SK-N-SH (cell line): ENCODE measurements at regions not wholly inside any gene's neighbourhood (a gene's known extent, or its start where the extent isn't known, plus 50 kb on each side); places are given as distances from the start of the nearest gene placed in this dataset.

Source experiments
- CTCF ChIA-PET: fragments of 300-600, 350-600 bp; formaldehyde crosslinking; extraction: SDS; loops from one replicate; lab custom pipeline; 2021; lab: Yijun Ruan, JAX
- POLR2A ChIA-PET: fragments of 350-600 bp; sonication (Branson Sonifier 250); formaldehyde crosslinking; extraction: SDS; loops from one replicate; lab custom pipeline; 2020; ENCODE audit warnings: antibody characterized with exemption, inconsistent platforms; lab: Yijun Ruan, JAX
- DNase-seq: peaks from one replicate; pipeline ENCODE4 v3.0.0; 2012
- H2AFZ ChIP-seq: fragments of 200-600 bp; sonication (generic); 2 replicates; pipeline ENCODE4 v1.8.1; 2016; ENCODE audit warnings: antibody characterized with exemption, mild to moderate bottlenecking, low read depth
- H3F3A ChIP-seq: fragments of 200-600 bp; sonication (generic); replicated peaks from 2 replicates; pipeline ENCODE3; 2016; ENCODE audit warnings: antibody characterized with exemption, mild to moderate bottlenecking; ENCODE audit not compliant: insufficient read depth
- H3K27ac ChIP-seq, 2 experiments: fragments of 200-500 bp in 1 of 2; fragments of 200-600 bp in 1 of 2; sonication (Bioruptor generic) in 1 of 2; sonication (generic), shearing (Covaris generic) in 1 of 2; 2 replicates each; pipeline versions ENCODE4 v1.5.1 to v1.6.1; 2014 to 2016; ENCODE audit warnings: low read depth in 2 of 2, inconsistent platforms in 1 of 2, low read length in 1 of 2, mild to moderate bottlenecking in 1 of 2, mixed read lengths in 1 of 2
- H3K27me3 ChIP-seq: fragments of 200-600 bp; sonication (generic), shearing (Covaris generic); 2 replicates; pipeline ENCODE4 v1.6.1; 2016; ENCODE audit warnings: mixed run types; ENCODE audit not compliant: insufficient read depth
- H3K36me3 ChIP-seq, 2 experiments: fragments of 200-500 bp in 1 of 2; fragments of 200-600 bp in 1 of 2; sonication (Bioruptor generic) in 1 of 2; sonication (generic) in 1 of 2; replicated peaks in 1 of 2; 2 replicates each; pipeline versions ENCODE3 to v1.5.1; 2014 to 2016; ENCODE audit warnings: low read length in 1 of 2, mild to moderate bottlenecking in 1 of 2; ENCODE audit not compliant: insufficient read depth in 2 of 2, control insufficient read depth in 1 of 2
- H3K4me1 ChIP-seq, 2 experiments: fragments of 200-500 bp in 1 of 2; fragments of 200-600 bp in 1 of 2; sonication (Bioruptor generic) in 1 of 2; sonication (generic), shearing (Covaris generic) in 1 of 2; 2 replicates each; pipeline versions ENCODE4 v1.5.1 to v1.6.1; 2014 to 2016; ENCODE audit warnings: low read depth in 1 of 2, low read length in 1 of 2, mixed run types in 1 of 2; ENCODE audit not compliant: insufficient read depth in 2 of 2, control insufficient read depth in 1 of 2
- H3K4me2 ChIP-seq: fragments of 200-600 bp; sonication (generic), shearing (Covaris generic); 2 replicates; pipeline ENCODE4 v1.6.1; 2017; ENCODE audit warnings: mixed run types
- H3K4me3 ChIP-seq, 2 experiments: fragments of 200-500 bp in 1 of 2; fragments of 200-600 bp in 1 of 2; sonication (Bioruptor generic) in 1 of 2; sonication (generic), shearing (Covaris generic) in 1 of 2; 2 replicates each; pipeline versions ENCODE4 v1.5.1 to v1.8.1; 2014 to 2016; ENCODE audit warnings: low read depth in 2 of 2, inconsistent platforms in 1 of 2, low read length in 1 of 2, mild to moderate bottlenecking in 1 of 2, mixed read lengths in 1 of 2, moderate library complexity in 1 of 2
- H3K79me2 ChIP-seq: fragments of 200-600 bp; sonication (generic); 2 replicates; pipeline ENCODE4 v1.8.1; 2017; ENCODE audit warnings: mild to moderate bottlenecking; ENCODE audit not compliant: insufficient read depth
- H3K9ac ChIP-seq: fragments of 200-600 bp; sonication (generic); 2 replicates; pipeline ENCODE4 v1.6.1; 2017; ENCODE audit warnings: mixed run types
- H3K9me2 ChIP-seq: fragments of 200-600 bp; sonication (generic); 2 replicates; pipeline ENCODE4 v1.6.1; 2017; ENCODE audit warnings: mixed run types
- H3K9me3 ChIP-seq: fragments of 200-600 bp; sonication (generic); 2 replicates; pipeline ENCODE4 v1.6.1; 2017; ENCODE audit warnings: mixed run types, mild to moderate bottlenecking, moderate library complexity
- H4K20me1 ChIP-seq: fragments of 200-600 bp; sonication (generic); 2 replicates; pipeline ENCODE4 v1.6.1; 2017; ENCODE audit warnings: mild to moderate bottlenecking, mixed run types; ENCODE audit not compliant: insufficient read depth
- CHD2 ChIP-seq: fragments of 150-350 bp; IDR thresholded peaks from 2 replicates; pipeline ENCODE4 v1.6.1; 2018; ENCODE audit warnings: low read length; ENCODE audit not compliant: partially characterized antibody
- EZH2phosphoT487 ChIP-seq: fragments of 200-600 bp; sonication (generic); IDR thresholded peaks from 2 replicates; pipeline ENCODE4 v1.6.1; 2017; ENCODE audit warnings: low read depth, mixed run types, mild to moderate bottlenecking, antibody characterized with exemption, moderate library complexity, borderline replicate concordance
- FOXJ3 ChIP-seq: sonication (generic); formaldehyde crosslinking; IDR thresholded peaks from 2 replicates; pipeline ENCODE4 v1.5.1; 2020; ENCODE audit warnings: mild to moderate bottlenecking, missing genetic modification reagents
- MXI1 ChIP-seq: IDR thresholded peaks from 2 replicates; pipeline ENCODE4 v1.6.1; 2012; ENCODE audit warnings: mild to moderate bottlenecking, low read depth, low read length, improper control_type of control experiment
- NFIC ChIP-seq: IDR thresholded peaks from 2 replicates; pipeline ENCODE4 v1.4.0; 2012; ENCODE audit warnings: borderline replicate concordance
- PBX3 ChIP-seq: IDR thresholded peaks from 2 replicates; pipeline ENCODE4; 2012
- RCOR1 ChIP-seq: fragments of 150-350 bp; IDR thresholded peaks from 2 replicates; pipeline ENCODE4 v1.6.1; 2017; ENCODE audit warnings: antibody characterized with exemption, low read length
- RFX5 ChIP-seq: IDR thresholded peaks from 2 replicates; pipeline ENCODE4 v1.6.1; 2012; ENCODE audit warnings: mild to moderate bottlenecking, improper control_type of control experiment, low read length
- SIN3A ChIP-seq: IDR thresholded peaks from 2 replicates; pipeline ENCODE4 v1.6.1; 2012; ENCODE audit warnings: low read depth, mild to moderate bottlenecking, low read length, moderate library complexity, borderline replicate concordance
- SMC3 ChIP-seq: IDR thresholded peaks from 2 replicates; pipeline ENCODE4 v1.6.1; 2012; ENCODE audit warnings: low read depth, low read length, improper control_type of control experiment
- TAF1 ChIP-seq: IDR thresholded peaks from 2 replicates; pipeline ENCODE4 v1.6.1; 2012; ENCODE audit warnings: low read depth, mild to moderate bottlenecking, low read length, moderate library complexity, borderline replicate concordance
- TEAD4 ChIP-seq: IDR thresholded peaks from 2 replicates; pipeline ENCODE4 v1.4.0; 2012; ENCODE audit warnings: mild to moderate bottlenecking, borderline replicate concordance; ENCODE audit not compliant: insufficient read depth
- YY1 ChIP-seq: IDR thresholded peaks from 2 replicates; pipeline ENCODE4 v1.4.0; 2012; ENCODE audit warnings: low read depth, mild to moderate bottlenecking
- WGBS: methylation state at CpG from one replicate; pipeline ENCODE4 v1.1.6; 2017; ENCODE audit warnings: low lambda C conversion rate; 5-methylcytosine and 5-hydroxymethylcytosine counted together
- TF ChIP-seq, protein P1 (sequence below): IDR thresholded peaks from 2 replicates; pipeline ENCODE4 v1.6.1; 2012; ENCODE audit warnings: mild to moderate bottlenecking, low read depth, low read length, moderate library complexity
- TF ChIP-seq, protein P2 (sequence below): fragments of 150-350 bp; IDR thresholded peaks from 2 replicates; pipeline ENCODE4 v1.6.1; 2016; ENCODE audit warnings: mild to moderate bottlenecking, low read depth, low read length
- TF ChIP-seq, protein P3 (sequence below): IDR thresholded peaks from 2 replicates; pipeline ENCODE4 v1.4.0; 2012; ENCODE audit warnings: low read depth, borderline replicate concordance

- TF ChIP-seq, protein P1, sequence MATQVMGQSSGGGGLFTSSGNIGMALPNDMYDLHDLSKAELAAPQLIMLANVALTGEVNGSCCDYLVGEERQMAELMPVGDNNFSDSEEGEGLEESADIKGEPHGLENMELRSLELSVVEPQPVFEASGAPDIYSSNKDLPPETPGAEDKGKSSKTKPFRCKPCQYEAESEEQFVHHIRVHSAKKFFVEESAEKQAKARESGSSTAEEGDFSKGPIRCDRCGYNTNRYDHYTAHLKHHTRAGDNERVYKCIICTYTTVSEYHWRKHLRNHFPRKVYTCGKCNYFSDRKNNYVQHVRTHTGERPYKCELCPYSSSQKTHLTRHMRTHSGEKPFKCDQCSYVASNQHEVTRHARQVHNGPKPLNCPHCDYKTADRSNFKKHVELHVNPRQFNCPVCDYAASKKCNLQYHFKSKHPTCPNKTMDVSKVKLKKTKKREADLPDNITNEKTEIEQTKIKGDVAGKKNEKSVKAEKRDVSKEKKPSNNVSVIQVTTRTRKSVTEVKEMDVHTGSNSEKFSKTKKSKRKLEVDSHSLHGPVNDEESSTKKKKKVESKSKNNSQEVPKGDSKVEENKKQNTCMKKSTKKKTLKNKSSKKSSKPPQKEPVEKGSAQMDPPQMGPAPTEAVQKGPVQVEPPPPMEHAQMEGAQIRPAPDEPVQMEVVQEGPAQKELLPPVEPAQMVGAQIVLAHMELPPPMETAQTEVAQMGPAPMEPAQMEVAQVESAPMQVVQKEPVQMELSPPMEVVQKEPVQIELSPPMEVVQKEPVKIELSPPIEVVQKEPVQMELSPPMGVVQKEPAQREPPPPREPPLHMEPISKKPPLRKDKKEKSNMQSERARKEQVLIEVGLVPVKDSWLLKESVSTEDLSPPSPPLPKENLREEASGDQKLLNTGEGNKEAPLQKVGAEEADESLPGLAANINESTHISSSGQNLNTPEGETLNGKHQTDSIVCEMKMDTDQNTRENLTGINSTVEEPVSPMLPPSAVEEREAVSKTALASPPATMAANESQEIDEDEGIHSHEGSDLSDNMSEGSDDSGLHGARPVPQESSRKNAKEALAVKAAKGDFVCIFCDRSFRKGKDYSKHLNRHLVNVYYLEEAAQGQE: no peak
Observed at GRCh38 chr15:59940456-59940855, 63.7 kb upstream of the FOXB1 start (continued).

GRCh38 chr15:59936741-59937140 lies 67.4 kb upstream of the FOXB1 start:
- no peaks in the 10 kb centered on the region for H3K79me2 ChIP-seq
- ChIA-PET CTCF (interaction anchor here (1.3 kb wide), 1 partner anchor 19 kb away, joined by 3 read pairs; no protein-coding TSS in a partner anchor), POLR2A (no interaction called here)
- no peak overlapping the region for H3K27ac ChIP-seq
- no peak for TF ChIP-seq MXI1
- TF ChIP-seq, protein P2, sequence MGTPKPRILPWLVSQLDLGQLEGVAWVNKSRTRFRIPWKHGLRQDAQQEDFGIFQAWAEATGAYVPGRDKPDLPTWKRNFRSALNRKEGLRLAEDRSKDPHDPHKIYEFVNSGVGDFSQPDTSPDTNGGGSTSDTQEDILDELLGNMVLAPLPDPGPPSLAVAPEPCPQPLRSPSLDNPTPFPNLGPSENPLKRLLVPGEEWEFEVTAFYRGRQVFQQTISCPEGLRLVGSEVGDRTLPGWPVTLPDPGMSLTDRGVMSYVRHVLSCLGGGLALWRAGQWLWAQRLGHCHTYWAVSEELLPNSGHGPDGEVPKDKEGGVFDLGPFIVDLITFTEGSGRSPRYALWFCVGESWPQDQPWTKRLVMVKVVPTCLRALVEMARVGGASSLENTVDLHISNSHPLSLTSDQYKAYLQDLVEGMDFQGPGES: no peak
- H3K9ac ChIP-seq: no peak overlapping the region
- no peaks in the 10 kb centered on the region for H3F3A ChIP-seq
- no peak overlapping the region for H2AFZ ChIP-seq
- no peak for DNase-seq
- no peak overlapping the region for H3K4me2 ChIP-seq
- H3K36me3 ChIP-seq: no peaks in the 10 kb centered on the region
- no peaks in the 10 kb centered on the region for H3K9me2 ChIP-seq
- no peak overlapping the region for H3K4me3 ChIP-seq
- peaks cover 29% of the 10 kb centered on the region for H3K27me3 ChIP-seq
- H3K9me3 ChIP-seq: no peaks in the 10 kb centered on the region
- H4K20me1 ChIP-seq: no peaks in the 10 kb centered on the region
- H3K4me1 ChIP-seq: no peaks in the 10 kb centered on the region
- WGBS: 7% methylated on average over 8 of the region's 8 CpGs

- Histone ChIP-seq H3K4me3 (no peak overlapping the region), H3K4me1 (no peaks in the 10 kb centered on the region)
- CTCF ChIA-PET: interaction anchor here (1.6 kb wide), 1 partner anchor 10 kb away, joined by 3 read pairs; no protein-coding TSS in a partner anchor
Observed at GRCh38 chr15:59933607-59934006, 70.5 kb upstream of the FOXB1 start.

More at GRCh38 chr15:59933607-59934006, 70.5 kb upstream of the FOXB1 start:
- POLR2A ChIA-PET: no interaction called here
- Histone ChIP-seq H3K9me2 (no peaks in the 10 kb centered on the region), H2AFZ (no peak overlapping the region), H3K36me3 (no peaks in the 10 kb centered on the region), H3K9me3 (no peaks in the 10 kb centered on the region), H4K20me1 (no peaks in the 10 kb centered on the region), H3K9ac (no peak overlapping the region), H3K4me2 (no peak overlapping the region), H3F3A (no peaks in the 10 kb centered on the region), H3K27me3 (peaks cover 10% of the 10 kb centered on the region), H3K79me2 (no peaks in the 10 kb centered on the region), H3K27ac (no peak overlapping the region)
- DNase-seq: no peak
- 2% methylated on average over 4 of the region's 4 CpGs for WGBS
- TF ChIP-seq TEAD4 (no peak), CHD2 (no peak), SIN3A (no peak), SMC3 (no peak), EZH2phosphoT487 (no peak), FOXJ3 (CRISPR knock-in tag) (no peak), YY1 (no peak), NFIC (no peak), TAF1 (no peak), PBX3 (no peak), RFX5 (no peak), RCOR1 (no peak)
- TF ChIP-seq, protein P2: no peak
- TF ChIP-seq, protein P3, sequence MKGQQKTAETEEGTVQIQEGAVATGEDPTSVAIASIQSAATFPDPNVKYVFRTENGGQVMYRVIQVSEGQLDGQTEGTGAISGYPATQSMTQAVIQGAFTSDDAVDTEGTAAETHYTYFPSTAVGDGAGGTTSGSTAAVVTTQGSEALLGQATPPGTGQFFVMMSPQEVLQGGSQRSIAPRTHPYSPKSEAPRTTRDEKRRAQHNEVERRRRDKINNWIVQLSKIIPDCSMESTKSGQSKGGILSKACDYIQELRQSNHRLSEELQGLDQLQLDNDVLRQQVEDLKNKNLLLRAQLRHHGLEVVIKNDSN: no peak
